ENCODE measurements at regions not wholly inside any gene's neighbourhood (a gene's known extent, or its start where the extent isn't known, plus 50 kb on each side); places are given as distances from the start of the nearest gene placed in this dataset.

GRCh38 chr2:204407204-204408014 lies 137.9 kb upstream of the PARD3B start:
- TF ChIP-seq EZH2 (optimal IDR thresholded peaks at IDR 0.05; ENCODE audit: low read depth, low read length) (no peak), CTCF (IDR thresholded peaks at IDR 0.05; ENCODE audit: low read length) (no peak)
